T-cell (primary cell): ENCODE measurements at regions not wholly inside any gene's neighbourhood (a gene's known extent, or its start where the extent isn't known, plus 50 kb on each side); places are given as distances from the start of the nearest gene placed in this dataset.
A peak's percentile ranks its signal among the peaks of the same experiment; 100 is the strongest.
"Not testable (repeated sequence)": the region's sequence is repeated elsewhere in the genome, so short reads cannot be mapped to it uniquely, and the experiment has no call there.

Source experiments
- ATAC-seq, 4 experiments: fragments of 200-7000 bp in 3 of 4; fragments of 150-1000 bp in 1 of 4; cut with Tn5 transposase; replicated peaks in 1 of 4; 1 replicate in 3 of 4; 2 replicates in 1 of 4; pipeline ENCODE4 v1.10.0; 2021; ENCODE audit warnings: moderate library complexity in 3 of 4, mild to moderate bottlenecking in 2 of 4, moderate number of reproducible peaks in 1 of 4
- CTCF ChIA-PET, 2 donors: fragments of 300-600 bp; sonication (Branson Sonifier 250); formaldehyde crosslinking; loops; one replicate each; lab custom pipeline; 2022; ENCODE audit warnings: antibody characterized with exemption in 2 of 2; lab: Charles Lee
- POLR2A ChIA-PET, 2 donors: fragments of 300-600 bp; sonication (Branson Sonifier 250); formaldehyde crosslinking; loops; one replicate each; lab custom pipeline; 2022; ENCODE audit warnings: antibody characterized with exemption in 2 of 2; lab: Charles Lee
- DNase-seq, 35 experiments: peaks; one replicate each; pipeline versions ENCODE4 v3.0.0 to v3.0.0-alpha.2; 2013 to 2023
- H3K27ac ChIP-seq: one replicate; pipeline ENCODE4 v1.5.1; 2013; ENCODE audit warnings: low read length
- H3K27me3 ChIP-seq, 2 experiments: replicated peaks in 1 of 2; 1 replicate in 1 of 2; 2 replicates in 1 of 2; pipeline versions ENCODE4 v1.6.1 to v1.7.0; 2013; ENCODE audit warnings: low read length in 1 of 2, mixed read lengths in 1 of 2; ENCODE audit not compliant: control insufficient read depth in 2 of 2, insufficient read depth in 2 of 2; ENCODE audit errors: extremely low read depth in 1 of 2
- H3K36me3 ChIP-seq, 2 donors: 1 replicate in 1 of 2; 2 replicates in 1 of 2; pipeline versions ENCODE4 v1.6.1 to v1.7.0; 2013; ENCODE audit warnings: low read length in 1 of 2; ENCODE audit not compliant: control insufficient read depth in 2 of 2, insufficient read depth in 1 of 2; ENCODE audit errors: extremely low read depth in 1 of 2
- H3K4me1 ChIP-seq, 2 experiments: 1 replicate in 1 of 2; 2 replicates in 1 of 2; pipeline versions ENCODE4 v1.6.1 to v1.7.0; 2013; ENCODE audit warnings: low read length in 2 of 2, mixed read lengths in 1 of 2; ENCODE audit not compliant: insufficient read depth in 2 of 2, control insufficient read depth in 1 of 2; ENCODE audit errors: extremely low read depth in 1 of 2
- H3K4me3 ChIP-seq, 2 donors: 1 replicate in 1 of 2; 2 replicates in 1 of 2; pipeline versions ENCODE4 v1.5.1 to v1.7.0; 2013; ENCODE audit warnings: mild to moderate bottlenecking in 2 of 2, low read length in 1 of 2, moderate library complexity in 1 of 2; ENCODE audit not compliant: control insufficient read depth in 1 of 2; ENCODE audit errors: extremely low read depth in 1 of 2
- H3K9me3 ChIP-seq: 2 replicates; pipeline ENCODE4 v1.7.0; 2013
- H3K27ac Mint-ChIP-seq, 2 donors: one replicate each; pipeline ENCODE4 v1.8.0; 2020 to 2021; ENCODE audit warnings: mild to moderate bottlenecking in 2 of 2, mixed read lengths in 2 of 2
- H3K27me3 Mint-ChIP-seq, 2 donors: one replicate each; pipeline ENCODE4 v1.8.0; 2021 to 2022; ENCODE audit warnings: mixed read lengths in 2 of 2
- H3K36me3 Mint-ChIP-seq: one replicate; pipeline ENCODE4 v1.8.0; 2021; ENCODE audit warnings: mixed read lengths
- H3K4me1 Mint-ChIP-seq, 3 donors: one replicate each; pipeline ENCODE4 v1.8.0; 2020 to 2022; ENCODE audit warnings: mixed read lengths in 3 of 3, mild to moderate bottlenecking in 1 of 3
- H3K4me3 Mint-ChIP-seq, 3 donors: one replicate each; pipeline ENCODE4 v1.8.0; 2020 to 2022; ENCODE audit warnings: mild to moderate bottlenecking in 3 of 3, mixed read lengths in 3 of 3, moderate library complexity in 3 of 3
- H3K9me3 Mint-ChIP-seq, 3 donors: one replicate each; pipeline ENCODE4 v1.8.0; 2020 to 2022; ENCODE audit warnings: mixed read lengths in 3 of 3
- WGBS: methylation state at CpG from one replicate; pipeline ENCODE4 v1.1.5; 2013; ENCODE audit warnings: missing lambda C conversion rate; ENCODE audit not compliant: insufficient coverage; 5-methylcytosine and 5-hydroxymethylcytosine counted together

- H3K4me1 ChIP-seq, ATAC-seq, H3K4me3 ChIP-seq, H3K4me3 Mint-ChIP-seq, H3K4me1 Mint-ChIP-seq, DNase-seq, H3K9me3 ChIP-seq, POLR2A ChIA-PET, H3K27ac ChIP-seq, CTCF ChIA-PET, H3K27me3 Mint-ChIP-seq, H3K36me3 Mint-ChIP-seq, H3K27me3 ChIP-seq, H3K27ac Mint-ChIP-seq, H3K9me3 Mint-ChIP-seq, H3K36me3 ChIP-seq: not testable (repeated sequence)
- 63% methylated on average over 4 of the region's 9 CpGs for WGBS
These were observed 752.3 kb upstream of the TPTE start for GRCh38 chr21:9769131-9769498.

GRCh38 chr21:9769718-9770690 is 751.4 kb upstream of the TPTE start:
- H3K27ac Mint-ChIP-seq, CTCF ChIA-PET, H3K9me3 ChIP-seq: not testable (repeated sequence)

GRCh38 chr21:9771466-9772347 is 749.7 kb upstream of the TPTE start:
- H3K4me3 Mint-ChIP-seq, H3K27ac ChIP-seq, H3K27ac Mint-ChIP-seq, ATAC-seq, H3K4me1 ChIP-seq, DNase-seq, CTCF ChIA-PET, H3K27me3 ChIP-seq, H3K36me3 ChIP-seq, H3K9me3 ChIP-seq, POLR2A ChIA-PET, H3K27me3 Mint-ChIP-seq, H3K4me1 Mint-ChIP-seq, H3K36me3 Mint-ChIP-seq: not testable (repeated sequence)
- 71% methylated on average over 13 of the region's 17 CpGs for WGBS
- peak overlapping the region in 1 of 2 donors; percentile 3 for H3K4me3 ChIP-seq
- H3K9me3 Mint-ChIP-seq: peaks cover 20 to 23% (median 21%) of the 10 kb centered on the region in 3 donors

More at GRCh38 chr21:9769718-9770690, 751.4 kb upstream of the TPTE start:
- H3K27me3 ChIP-seq, H3K4me3 ChIP-seq, H3K27me3 Mint-ChIP-seq, DNase-seq, H3K4me1 Mint-ChIP-seq, ATAC-seq, H3K4me1 ChIP-seq, H3K36me3 ChIP-seq, H3K4me3 Mint-ChIP-seq, POLR2A ChIA-PET, H3K36me3 Mint-ChIP-seq, H3K27ac ChIP-seq: not testable (repeated sequence)
- 66% methylated on average over 16 of the region's 17 CpGs for WGBS
- peaks cover 8 to 10% (median 10%) of the 10 kb centered on the region in 3 donors for H3K9me3 Mint-ChIP-seq

- Histone ChIP-seq H3K9me3 (peaks cover 3% of the 10 kb centered on the region), H3K27me3 (no peaks in the 10 kb centered on the region), H3K4me1 (no peaks in the 10 kb centered on the region), H3K27ac (no peak overlapping the region), H3K36me3 (no peaks in the 10 kb centered on the region), H3K4me3 (no peak overlapping the region)
- Mint-ChIP-seq H3K27me3 (no peaks in the 10 kb centered on the region), H3K36me3 (no peaks in the 10 kb centered on the region), H3K9me3 (peaks cover 23 to 26% (median 23%) of the 10 kb centered on the region in 3 donors), H3K4me1 (no peaks in the 10 kb centered on the region), H3K4me3 (no peak overlapping the region), H3K27ac (no peak overlapping the region)
- ChIA-PET POLR2A (no interaction called here), CTCF (no interaction called here)
- WGBS: 49% methylated on average over 4 of the region's 6 CpGs
- no peak for DNase-seq
- ATAC-seq: no peak
These were observed 749.1 kb upstream of the TPTE start for GRCh38 chr21:9772348-9772672.

- H3K4me3 Mint-ChIP-seq, H3K36me3 Mint-ChIP-seq, H3K4me3 ChIP-seq, H3K27ac ChIP-seq, H3K27me3 Mint-ChIP-seq, H3K27ac Mint-ChIP-seq, H3K4me1 Mint-ChIP-seq, ATAC-seq, H3K9me3 ChIP-seq, POLR2A ChIA-PET, H3K36me3 ChIP-seq, CTCF ChIA-PET, H3K4me1 ChIP-seq, H3K27me3 ChIP-seq, DNase-seq: not testable (repeated sequence)
- WGBS: 66% methylated on average over 6 of the region's 8 CpGs
- H3K9me3 Mint-ChIP-seq: peaks cover 26 to 32% (median 29%) of the 10 kb centered on the region in 3 donors
These were observed 748.4 kb upstream of the TPTE start for GRCh38 chr21:9772877-9773420.

GRCh38 chr21:9774347-9774746 is 747.0 kb upstream of the TPTE start:
- Mint-ChIP-seq H3K4me3 (no peak overlapping the region), H3K27me3 (no peaks in the 10 kb centered on the region), H3K27ac (no peak overlapping the region), H3K4me1 (no peaks in the 10 kb centered on the region), H3K36me3 (no peaks in the 10 kb centered on the region), H3K9me3 (peaks cover 33 to 38% (median 36%) of the 10 kb centered on the region in 3 donors)
- Histone ChIP-seq H3K36me3 (no peaks in the 10 kb centered on the region), H3K27ac (no peak overlapping the region), H3K4me3 (no peak overlapping the region), H3K4me1 (no peaks in the 10 kb centered on the region), H3K9me3 (peaks cover 3% of the 10 kb centered on the region), H3K27me3 (no peaks in the 10 kb centered on the region)
- ATAC-seq: no peak
- 66% methylated on average over 8 of the region's 9 CpGs for WGBS
- CTCF ChIA-PET: no interaction called here
- DNase-seq: no peak
- POLR2A ChIA-PET: no interaction called here
